ENCODE measurements at regions not wholly inside any gene's neighbourhood (a gene's known extent, or its start where the extent isn't known, plus 50 kb on each side); places are given as distances from the start of the nearest gene placed in this dataset.
"Not testable (repeated sequence)": the region's sequence is repeated elsewhere in the genome, so short reads cannot be mapped to it uniquely, and the experiment has no call there.

- H3K36me3 ChIP-seq (ENCODE audit: insufficient read depth, low read length) = no peaks in the 10 kb centered on the region
- no peaks in the 10 kb centered on the region for H3K4me1 ChIP-seq (ENCODE audit: insufficient read depth, low read length)
- no peak overlapping the region for H3K27ac ChIP-seq (ENCODE audit: low read depth, low read length)
- DNase-seq (ENCODE audit: insufficient read length, low spot score, missing footprints) = no peak
- no peaks in the 10 kb centered on the region for H3K9me3 ChIP-seq (ENCODE audit: low read depth, low read length)
- H3K4me2 ChIP-seq (ENCODE audit: insufficient read depth, low read length) = no peak overlapping the region
- no peak overlapping the region for H2AFZ ChIP-seq (ENCODE audit: low read length)
- H4K20me1 ChIP-seq (ENCODE audit: insufficient read depth, low read length) = no peaks in the 10 kb centered on the region
- no peak overlapping the region for H3K4me3 ChIP-seq (ENCODE audit: insufficient read depth, low read length)
- no peaks in the 10 kb centered on the region for H3K79me2 ChIP-seq (ENCODE audit: insufficient read depth, low read length)
- H3K27me3 ChIP-seq (ENCODE audit: insufficient read depth, low read length) = no peaks in the 10 kb centered on the region
- TF ChIP-seq, protein P1, sequence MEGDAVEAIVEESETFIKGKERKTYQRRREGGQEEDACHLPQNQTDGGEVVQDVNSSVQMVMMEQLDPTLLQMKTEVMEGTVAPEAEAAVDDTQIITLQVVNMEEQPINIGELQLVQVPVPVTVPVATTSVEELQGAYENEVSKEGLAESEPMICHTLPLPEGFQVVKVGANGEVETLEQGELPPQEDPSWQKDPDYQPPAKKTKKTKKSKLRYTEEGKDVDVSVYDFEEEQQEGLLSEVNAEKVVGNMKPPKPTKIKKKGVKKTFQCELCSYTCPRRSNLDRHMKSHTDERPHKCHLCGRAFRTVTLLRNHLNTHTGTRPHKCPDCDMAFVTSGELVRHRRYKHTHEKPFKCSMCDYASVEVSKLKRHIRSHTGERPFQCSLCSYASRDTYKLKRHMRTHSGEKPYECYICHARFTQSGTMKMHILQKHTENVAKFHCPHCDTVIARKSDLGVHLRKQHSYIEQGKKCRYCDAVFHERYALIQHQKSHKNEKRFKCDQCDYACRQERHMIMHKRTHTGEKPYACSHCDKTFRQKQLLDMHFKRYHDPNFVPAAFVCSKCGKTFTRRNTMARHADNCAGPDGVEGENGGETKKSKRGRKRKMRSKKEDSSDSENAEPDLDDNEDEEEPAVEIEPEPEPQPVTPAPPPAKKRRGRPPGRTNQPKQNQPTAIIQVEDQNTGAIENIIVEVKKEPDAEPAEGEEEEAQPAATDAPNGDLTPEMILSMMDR (IDR thresholded peaks at IDR 0.05; ENCODE audit: extremely low read depth, low read depth, low read length) = no peak
These were observed 148.6 kb upstream of the FUT9 start for GRCh38 chr6:95867205-95867604.

DNA sequence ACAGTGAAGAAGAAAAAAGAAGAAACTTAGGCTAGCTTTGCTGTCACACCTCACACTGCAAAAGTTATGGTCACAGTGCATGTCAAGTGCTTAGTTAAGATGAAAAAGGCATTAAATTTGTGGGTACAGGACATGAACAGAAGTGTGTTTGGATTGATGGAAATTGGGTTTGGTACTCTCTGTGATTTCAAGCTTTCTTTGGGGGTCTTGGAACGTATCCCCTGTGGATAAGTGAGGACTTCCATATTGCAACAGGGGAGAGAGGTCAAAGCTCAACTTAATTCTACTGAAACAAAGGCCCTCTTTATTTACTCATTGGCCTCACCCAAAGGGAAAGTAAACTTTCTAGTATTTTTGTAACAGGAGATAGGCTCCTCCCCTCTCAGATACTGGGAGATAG lies 138.3 kb upstream of the FUT9 start:
- no peak overlapping the region for H3K4me2 ChIP-seq (ENCODE audit: insufficient read depth, low read length)
- H3K27ac ChIP-seq (ENCODE audit: low read depth, low read length) = no peak overlapping the region
- no peaks in the 10 kb centered on the region for H3K79me2 ChIP-seq (ENCODE audit: insufficient read depth, low read length)
- TF ChIP-seq, protein P1 (IDR thresholded peaks at IDR 0.05; ENCODE audit: extremely low read depth, low read depth, low read length) = no peak
- no peaks in the 10 kb centered on the region for H4K20me1 ChIP-seq (ENCODE audit: insufficient read depth, low read length)
- no peaks in the 10 kb centered on the region for H3K36me3 ChIP-seq (ENCODE audit: insufficient read depth, low read length)
- H3K9me3 ChIP-seq (ENCODE audit: low read depth, low read length) = peaks cover 10% of the 10 kb centered on the region
- no peak for DNase-seq (ENCODE audit: insufficient read length, low spot score, missing footprints)
- no peaks in the 10 kb centered on the region for H3K4me1 ChIP-seq (ENCODE audit: insufficient read depth, low read length)
- no peak overlapping the region for H3K4me3 ChIP-seq (ENCODE audit: insufficient read depth, low read length)
- no peaks in the 10 kb centered on the region for H3K27me3 ChIP-seq (ENCODE audit: insufficient read depth, low read length)
- no peak overlapping the region for H2AFZ ChIP-seq (ENCODE audit: low read length)

- H3K4me2 ChIP-seq (ENCODE audit: insufficient read depth, low read length) = no peak overlapping the region
These were observed 135.9 kb upstream of the FUT9 start for GRCh38 chr6:95879856-95880255.

DNA sequence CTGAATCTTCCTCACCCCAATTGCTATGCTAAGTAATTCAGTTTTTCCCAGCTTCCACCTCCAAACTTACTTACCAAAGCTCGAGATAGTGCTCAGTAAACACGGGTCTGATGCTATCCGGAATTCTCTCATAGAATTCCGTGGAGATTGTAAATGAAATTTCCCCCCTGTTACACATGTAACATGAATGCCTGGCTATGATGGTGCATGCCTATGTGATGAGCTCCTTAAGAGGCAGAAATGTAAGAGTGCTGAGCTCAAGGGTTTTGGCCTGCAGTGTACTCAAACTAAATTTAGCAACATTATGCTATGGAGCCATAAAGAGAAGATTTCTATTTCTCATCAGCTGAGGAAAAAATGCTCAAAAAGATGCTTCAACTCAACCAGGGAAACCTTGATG lies 133.4 kb upstream of the FUT9 start:
- H2AFZ ChIP-seq (ENCODE audit: low read length) = no peak overlapping the region
- no peaks in the 10 kb centered on the region for H4K20me1 ChIP-seq (ENCODE audit: insufficient read depth, low read length)
- DNase-seq (ENCODE audit: insufficient read length, low spot score, missing footprints) = no peak

More at GRCh38 chr6:95879856-95880255, 135.9 kb upstream of the FUT9 start:
- H2AFZ ChIP-seq (ENCODE audit: low read length) = no peak overlapping the region
- no peak overlapping the region for H3K4me3 ChIP-seq (ENCODE audit: insufficient read depth, low read length)
- TF ChIP-seq, protein P1 (IDR thresholded peaks at IDR 0.05; ENCODE audit: extremely low read depth, low read depth, low read length) = no peak
- no peaks in the 10 kb centered on the region for H3K36me3 ChIP-seq (ENCODE audit: insufficient read depth, low read length)
- H3K27me3 ChIP-seq (ENCODE audit: insufficient read depth, low read length) = no peaks in the 10 kb centered on the region
- H3K9me3 ChIP-seq (ENCODE audit: low read depth, low read length) = peaks cover 6% of the 10 kb centered on the region
- no peaks in the 10 kb centered on the region for H3K4me1 ChIP-seq (ENCODE audit: insufficient read depth, low read length)
- H3K79me2 ChIP-seq (ENCODE audit: insufficient read depth, low read length) = no peaks in the 10 kb centered on the region
- DNase-seq (ENCODE audit: insufficient read length, low spot score, missing footprints) = no peak
- no peak overlapping the region for H3K27ac ChIP-seq (ENCODE audit: low read depth, low read length)
- H4K20me1 ChIP-seq (ENCODE audit: insufficient read depth, low read length) = no peaks in the 10 kb centered on the region

DNA sequence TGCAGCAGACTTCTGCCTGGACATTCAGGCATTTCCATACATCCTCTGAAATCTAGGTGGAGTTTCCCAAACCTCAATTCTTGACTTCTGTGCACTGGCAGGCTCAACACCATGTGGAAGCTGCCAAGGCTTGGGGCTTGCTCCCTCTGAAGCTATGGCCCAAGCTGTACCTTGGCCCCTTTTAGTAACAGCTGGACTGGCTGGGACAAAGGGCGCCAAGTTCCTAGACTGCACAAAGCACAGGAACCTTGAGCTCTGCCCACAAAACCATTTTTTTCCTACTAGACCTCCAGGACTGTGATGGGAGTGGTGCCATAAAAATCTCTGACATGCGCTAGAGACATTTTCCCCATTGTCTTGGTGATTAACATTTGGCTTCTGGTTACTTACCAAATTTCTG lies 127.1 kb upstream of the FUT9 start:
- not testable (repeated sequence) for H3K79me2 ChIP-seq (ENCODE audit: insufficient read depth, low read length); H4K20me1 ChIP-seq (ENCODE audit: insufficient read depth, low read length); H3K4me1 ChIP-seq (ENCODE audit: insufficient read depth, low read length); H3K9me3 ChIP-seq (ENCODE audit: low read depth, low read length); H2AFZ ChIP-seq (ENCODE audit: low read length); DNase-seq (ENCODE audit: insufficient read length, low spot score, missing footprints); H3K27ac ChIP-seq (ENCODE audit: low read depth, low read length); H3K4me2 ChIP-seq (ENCODE audit: insufficient read depth, low read length); H3K36me3 ChIP-seq (ENCODE audit: insufficient read depth, low read length); H3K27me3 ChIP-seq (ENCODE audit: insufficient read depth, low read length); H3K4me3 ChIP-seq (ENCODE audit: insufficient read depth, low read length)

More for the DNA sequence above, 133.4 kb upstream of the FUT9 start:
- H3K4me3 ChIP-seq (ENCODE audit: insufficient read depth, low read length) = no peak overlapping the region
- H3K36me3 ChIP-seq (ENCODE audit: insufficient read depth, low read length) = no peaks in the 10 kb centered on the region
- no peak overlapping the region for H3K4me2 ChIP-seq (ENCODE audit: insufficient read depth, low read length)
- TF ChIP-seq, protein P1 (IDR thresholded peaks at IDR 0.05; ENCODE audit: extremely low read depth, low read depth, low read length) = no peak
- no peaks in the 10 kb centered on the region for H3K79me2 ChIP-seq (ENCODE audit: insufficient read depth, low read length)
- H3K27me3 ChIP-seq (ENCODE audit: insufficient read depth, low read length) = no peaks in the 10 kb centered on the region
- H3K9me3 ChIP-seq (ENCODE audit: low read depth, low read length) = peaks cover 9% of the 10 kb centered on the region
- H3K4me1 ChIP-seq (ENCODE audit: insufficient read depth, low read length) = no peaks in the 10 kb centered on the region
- H3K27ac ChIP-seq (ENCODE audit: low read depth, low read length) = no peak overlapping the region

All from osteoblast (primary cell).